NCI-H226 (cell line): ENCODE measurements at regions not wholly inside any gene's neighbourhood (a gene's known extent, or its start where the extent isn't known, plus 50 kb on each side); places are given as distances from the start of the nearest gene placed in this dataset.

ENCODE experiments used
- DNase-seq: peaks from one replicate; pipeline ENCODE4 v3.0.0-alpha.2; 2015

- no peak for DNase-seq
Measured at GRCh38 chr2:129297430-129297829, 682.0 kb upstream of the RAB6C start.

- DNase-seq = no peak
Measured at GRCh38 chr2:129299338-129299737, 680.1 kb upstream of the RAB6C start.

- DNase-seq = no peak
Measured at GRCh38 chr2:129299756-129300155, 679.7 kb upstream of the RAB6C start.

DNA sequence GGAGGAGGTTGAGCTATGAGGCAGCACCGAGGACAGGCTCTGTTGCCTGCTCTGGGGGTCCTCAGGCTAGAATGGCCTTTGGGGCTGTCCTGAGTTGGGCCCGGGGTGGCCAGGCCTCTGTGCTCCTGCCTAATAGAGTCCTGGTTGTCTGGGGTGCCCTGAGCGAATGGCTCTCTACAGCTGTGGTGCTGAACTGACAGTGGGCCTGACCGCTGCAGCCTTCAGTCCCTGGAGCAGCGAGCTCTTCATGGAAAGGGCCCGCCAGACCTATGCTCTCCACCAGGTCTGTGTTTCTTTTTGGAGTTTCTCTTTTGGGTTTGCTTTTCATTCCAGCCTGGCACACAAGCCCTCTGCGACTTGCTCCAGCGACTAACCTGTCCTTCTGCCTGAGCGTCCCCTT, 679.0 kb upstream of the RAB6C start:
- DNase-seq = no peak

DNA sequence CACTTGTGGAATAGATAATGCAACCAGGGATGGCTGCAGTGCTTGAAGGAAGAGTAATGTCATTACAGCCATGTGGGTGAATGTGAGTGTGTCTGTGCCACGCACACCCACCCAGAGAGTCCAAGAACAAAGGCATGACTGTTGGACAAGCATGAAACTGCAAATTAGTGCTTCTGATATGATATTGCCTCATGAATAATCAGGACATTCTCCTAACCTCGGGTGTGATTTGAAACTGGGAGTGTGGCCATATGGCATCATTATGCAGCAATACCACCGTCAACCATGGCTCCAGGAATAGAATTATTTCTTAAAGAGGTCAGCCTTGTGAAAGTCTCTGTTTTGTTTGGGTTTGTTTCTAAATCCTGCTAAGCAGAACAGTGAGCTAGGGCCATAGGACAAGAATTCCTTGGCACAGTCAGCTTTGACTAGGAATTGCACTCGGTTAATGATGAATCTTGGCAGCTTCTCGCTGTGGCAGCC, 678.0 kb upstream of the RAB6C start:
- no peak for DNase-seq

GRCh38 chr2:129302106-129302505, 677.4 kb upstream of the RAB6C start:
- DNase-seq = no peak

GRCh38 chr2:129302561-129303183, 676.8 kb upstream of the RAB6C start:
- DNase-seq = no peak

DNA sequence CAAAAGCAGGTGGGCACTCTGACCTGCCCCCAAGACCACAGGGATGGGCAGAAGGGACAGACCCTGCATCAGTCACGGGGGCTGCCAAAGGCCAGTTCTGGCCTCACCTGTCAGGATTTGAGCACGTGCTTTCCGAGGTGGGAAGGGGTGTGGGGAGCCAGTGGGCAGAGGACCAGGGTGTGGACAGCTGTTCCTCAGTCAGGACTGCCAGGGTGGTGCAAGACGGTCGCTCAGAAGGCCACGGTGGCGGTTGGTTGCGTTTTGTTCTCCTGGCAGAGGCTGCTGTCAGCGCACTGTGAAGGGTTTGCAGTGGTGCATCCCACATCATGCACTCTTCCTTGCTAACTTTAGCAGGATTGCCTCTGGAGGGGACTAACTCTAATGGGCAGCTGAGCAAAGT, 665.3 kb upstream of the RAB6C start:
- DNase-seq = no peak

GRCh38 chr2:129318581-129319421, 660.7 kb upstream of the RAB6C start:
- no peak for DNase-seq

DNA sequence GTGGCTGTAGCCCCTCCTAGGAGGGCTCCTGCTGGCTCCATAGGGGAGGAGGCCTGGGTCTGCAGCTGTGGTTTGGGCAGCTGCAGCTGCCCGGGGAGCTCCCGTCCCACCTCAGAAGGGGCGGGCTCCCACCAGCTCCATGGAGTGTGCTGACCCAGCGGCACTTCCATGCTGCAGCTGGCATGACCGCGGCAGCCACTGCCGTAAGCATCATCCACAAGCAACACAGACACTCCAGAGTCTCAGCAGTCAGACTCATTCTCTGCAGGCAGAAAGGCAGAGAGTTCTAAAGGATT, 660.1 kb upstream of the RAB6C start:
- no peak for DNase-seq

GRCh38 chr2:129320288-129320687, 659.2 kb upstream of the RAB6C start:
- DNase-seq = no peak

DNA sequence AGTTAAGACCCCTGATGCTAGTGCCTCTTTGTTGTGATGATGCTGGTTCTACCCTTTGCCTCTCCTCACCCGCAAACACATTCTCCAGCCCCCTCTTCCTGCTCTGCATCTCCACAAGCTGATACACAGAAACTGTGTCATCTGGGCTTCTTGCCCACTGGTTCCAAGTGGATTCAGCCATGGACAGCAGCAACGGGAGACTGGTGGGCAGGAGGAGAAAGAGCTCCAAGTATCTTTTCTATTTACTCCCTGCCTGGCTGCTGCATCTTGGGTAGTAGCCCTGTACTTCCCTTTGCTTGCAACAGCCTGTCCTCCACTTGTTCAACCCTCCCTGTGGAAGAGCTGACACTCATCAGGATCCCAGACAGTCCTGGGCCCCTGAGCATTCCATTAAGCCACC, 655.1 kb upstream of the RAB6C start:
- DNase-seq = no peak

DNA sequence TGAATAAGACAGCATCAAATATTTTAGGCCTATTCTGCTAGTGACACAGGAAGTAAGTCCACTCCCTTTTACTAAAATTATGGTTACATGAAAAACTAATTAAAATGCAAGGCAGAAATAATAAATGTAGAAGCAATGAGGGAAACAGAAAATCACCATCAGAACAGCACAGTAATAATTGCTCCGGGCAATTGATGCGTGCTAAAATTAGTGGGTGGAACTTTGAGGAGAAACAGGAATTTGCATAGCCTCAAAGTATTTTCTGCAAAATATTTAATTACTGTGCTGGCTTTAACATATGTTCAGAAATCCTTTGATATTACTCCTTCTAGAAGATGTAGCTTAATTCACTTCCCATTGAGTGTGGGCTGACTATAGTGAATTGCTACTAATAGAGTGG, 654.3 kb upstream of the RAB6C start:
- DNase-seq = no peak

DNA sequence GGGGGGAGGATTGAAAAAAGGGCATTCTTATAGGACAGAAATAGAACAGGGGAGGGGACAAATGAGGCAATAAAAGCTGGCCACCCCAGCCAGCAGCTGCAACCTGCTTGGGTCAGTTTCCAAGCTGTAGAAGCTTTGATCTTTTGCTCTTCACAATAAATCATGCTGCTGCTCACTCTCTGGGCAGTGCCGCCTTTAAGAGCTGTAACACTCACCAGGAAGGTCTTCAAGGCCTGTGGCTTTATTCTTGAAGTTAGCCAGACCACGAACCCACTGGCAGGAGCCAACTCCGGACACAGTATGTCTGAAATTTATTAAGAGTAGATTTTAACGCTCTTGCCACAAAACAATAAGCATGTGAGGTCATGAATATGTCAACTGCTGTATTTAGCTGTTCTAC, 649.9 kb upstream of the RAB6C start:
- no peak for DNase-seq

DNA sequence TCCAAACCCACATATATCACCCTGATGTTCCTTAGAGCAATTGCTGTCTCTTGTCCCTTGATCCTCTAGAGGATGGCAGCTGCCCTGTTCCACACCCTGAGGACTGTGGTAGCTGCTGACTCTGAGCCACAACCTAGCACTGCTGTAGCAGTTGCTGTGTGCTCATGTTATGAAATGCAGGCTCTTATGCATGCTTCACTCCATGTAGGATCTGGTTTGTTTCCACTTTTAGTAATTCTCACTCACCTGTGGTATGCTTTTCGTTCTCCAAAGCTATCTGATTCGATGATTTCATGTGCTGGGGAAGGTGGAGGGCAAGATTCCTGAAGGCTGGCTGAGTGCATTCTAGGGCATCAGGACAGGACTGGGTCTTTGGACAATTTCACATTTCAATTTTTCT, 649.0 kb upstream of the RAB6C start:
- no peak for DNase-seq

DNA sequence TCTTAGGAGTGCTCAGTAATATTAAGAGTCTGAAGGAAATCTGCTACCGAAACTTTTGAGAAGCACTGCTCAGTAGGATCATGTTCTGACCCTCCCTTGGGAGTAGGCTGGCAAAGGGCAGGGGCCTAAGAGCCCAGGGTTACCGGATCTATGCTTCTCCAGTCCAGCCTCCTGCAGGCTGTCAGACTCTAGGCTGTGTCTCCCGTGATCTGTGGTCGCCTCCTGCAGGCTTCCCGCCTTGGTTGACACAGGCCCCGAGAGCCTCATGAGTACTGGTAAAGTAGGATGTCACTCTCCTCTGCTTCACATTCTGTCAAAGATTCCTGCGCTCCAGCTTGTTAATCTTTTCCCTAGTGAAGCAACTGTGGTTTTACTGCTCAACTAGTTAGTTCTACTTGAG, 647.8 kb upstream of the RAB6C start:
- no peak for DNase-seq

DNA sequence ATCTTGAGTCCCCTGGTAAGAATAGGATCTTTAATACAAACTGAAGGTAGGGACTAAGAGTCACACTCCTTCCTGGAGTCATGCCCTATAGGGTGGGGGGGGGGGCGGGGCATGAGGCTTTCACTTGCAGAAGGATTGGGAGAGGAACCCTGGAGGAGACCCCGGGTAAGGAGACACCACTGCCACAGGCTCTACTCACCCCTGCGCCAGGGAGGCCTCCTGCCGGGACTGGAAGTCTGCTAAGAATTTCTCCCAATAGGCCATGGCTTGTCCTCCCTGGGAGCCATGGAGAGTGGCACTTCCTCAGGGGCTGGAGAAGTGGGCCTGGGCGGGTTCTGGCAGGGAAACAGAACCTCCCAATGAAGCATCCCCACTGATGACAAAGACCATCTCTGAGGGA, 645.3 kb upstream of the RAB6C start:
- DNase-seq = no peak

DNA sequence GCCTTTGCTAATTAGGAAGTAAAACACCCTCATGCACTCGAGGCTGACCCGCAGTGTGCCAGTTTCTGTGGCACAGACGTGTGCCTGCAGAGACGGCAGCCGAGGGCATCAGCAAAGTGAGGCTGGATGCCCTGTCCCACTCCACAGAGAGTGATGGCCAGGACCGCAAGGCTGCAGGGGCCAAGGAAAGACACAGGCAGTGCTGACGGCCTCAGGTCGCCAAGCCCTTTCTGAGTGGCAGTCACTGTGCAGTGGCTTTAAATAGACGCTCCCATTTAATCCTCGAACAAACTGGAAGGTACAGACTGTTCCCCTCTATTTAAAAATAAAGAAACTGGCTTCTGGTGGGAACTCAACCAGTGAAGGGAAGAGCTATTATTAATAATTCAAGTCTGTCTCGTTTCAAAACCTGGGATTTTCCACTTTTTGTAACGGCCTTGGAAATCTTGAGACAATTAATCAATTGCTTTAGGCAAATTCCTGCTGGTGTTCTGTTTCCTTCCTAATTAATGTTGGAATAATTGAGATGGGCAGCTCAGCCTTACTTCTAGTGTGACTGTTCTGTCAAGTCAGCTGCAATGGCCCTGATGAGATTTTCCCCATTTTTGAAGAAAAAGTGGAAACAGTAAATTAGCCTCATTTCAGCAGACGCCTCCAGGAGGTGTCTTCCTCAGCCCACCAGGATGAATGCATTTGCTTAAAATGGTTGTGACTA, 644.6 kb upstream of the RAB6C start:
- no peak for DNase-seq

GRCh38 chr2:129336276-129336675, 643.2 kb upstream of the RAB6C start:
- DNase-seq = no peak

DNA sequence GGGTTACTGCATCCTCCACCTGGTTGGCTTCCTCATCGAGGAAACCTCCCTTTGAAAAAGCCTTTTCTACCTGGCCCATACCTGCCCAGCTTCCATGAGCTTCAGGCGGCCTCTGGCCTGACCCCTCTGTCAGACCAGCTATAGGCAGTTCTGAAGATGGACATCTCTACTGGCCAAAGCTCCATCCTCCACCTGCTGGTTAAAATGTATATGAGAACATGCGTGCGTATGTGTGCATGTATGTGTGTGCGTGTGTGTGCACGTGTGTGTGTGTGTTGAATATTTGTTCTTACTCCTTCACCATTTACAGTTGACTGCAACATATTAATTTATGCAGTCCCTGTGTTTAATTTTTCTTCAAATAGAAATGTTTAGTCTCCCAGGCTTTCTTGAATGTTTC, 642.4 kb upstream of the RAB6C start:
- DNase-seq = no peak

GRCh38 chr2:129345540-129345939, 633.9 kb upstream of the RAB6C start:
- no peak for DNase-seq

DNA sequence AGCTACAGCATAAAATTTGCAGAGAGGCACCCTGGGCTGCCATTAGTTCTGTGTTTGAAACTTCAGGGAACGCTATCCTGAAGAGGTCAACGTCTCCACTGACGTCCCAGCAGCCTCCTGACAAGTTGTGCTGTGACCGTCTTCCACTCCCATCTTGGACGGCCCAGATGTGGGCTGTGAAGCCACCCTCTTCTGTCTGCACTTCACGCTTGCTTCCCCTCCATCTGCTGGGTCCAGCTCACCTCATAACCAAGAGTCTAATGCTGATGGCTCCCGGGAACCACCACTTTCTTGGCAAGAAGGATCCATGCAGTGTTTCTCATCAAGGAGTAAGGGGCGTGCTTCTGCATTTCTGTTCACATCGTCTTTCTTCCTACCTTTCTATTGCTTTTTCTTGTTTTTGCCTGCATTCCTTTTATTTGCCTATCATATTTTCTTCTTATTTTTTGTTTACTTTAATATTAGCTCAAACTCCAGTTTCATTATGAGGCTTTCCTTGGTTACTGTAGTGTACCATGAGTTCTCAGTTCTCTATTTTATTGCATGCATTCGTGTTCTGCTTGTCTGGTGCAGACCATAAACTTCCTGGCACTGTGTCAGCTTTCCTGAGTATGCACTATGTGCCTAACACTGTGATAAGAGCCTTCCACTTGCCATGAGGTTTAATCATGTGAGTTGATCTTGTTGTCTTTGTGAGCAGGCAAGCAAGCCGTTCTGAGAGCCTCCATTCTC, 631.8 kb upstream of the RAB6C start:
- no peak for DNase-seq

- DNase-seq = no peak
Measured at GRCh38 chr2:129354631-129355030, 624.8 kb upstream of the RAB6C start.

DNA sequence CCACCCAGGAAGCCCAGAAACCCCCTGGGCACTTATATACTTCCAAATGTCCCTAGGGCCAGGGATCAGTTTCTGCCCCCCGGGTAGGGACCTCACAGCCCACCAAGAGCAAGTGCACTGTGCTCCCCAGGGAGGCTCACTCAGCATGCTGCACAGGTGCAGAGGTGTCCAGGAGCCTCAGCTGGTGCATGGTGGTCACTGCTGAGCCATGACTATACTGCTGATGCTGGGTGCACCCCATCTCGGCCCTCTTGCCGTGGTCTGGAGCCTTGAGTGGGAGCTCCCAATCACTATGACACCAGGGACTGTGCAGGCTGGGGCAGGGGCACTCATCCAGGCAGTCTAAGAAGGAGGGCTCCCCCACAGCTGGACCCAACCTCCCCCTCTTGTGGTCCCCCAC, 617.8 kb upstream of the RAB6C start:
- no peak for DNase-seq
